GM19099 (cell line): ENCODE measurements at regions not wholly inside any gene's neighbourhood (a gene's known extent, or its start where the extent isn't known, plus 50 kb on each side); places are given as distances from the start of the nearest gene placed in this dataset.

Source experiments
- POLR2A ChIP-seq: IDR thresholded peaks from 3 replicates; pipeline ENCODE4 v1.6.1; 2011; ENCODE audit warnings: low read depth; ENCODE audit not compliant: insufficient read length; ENCODE audit errors: extremely low read depth

DNA sequence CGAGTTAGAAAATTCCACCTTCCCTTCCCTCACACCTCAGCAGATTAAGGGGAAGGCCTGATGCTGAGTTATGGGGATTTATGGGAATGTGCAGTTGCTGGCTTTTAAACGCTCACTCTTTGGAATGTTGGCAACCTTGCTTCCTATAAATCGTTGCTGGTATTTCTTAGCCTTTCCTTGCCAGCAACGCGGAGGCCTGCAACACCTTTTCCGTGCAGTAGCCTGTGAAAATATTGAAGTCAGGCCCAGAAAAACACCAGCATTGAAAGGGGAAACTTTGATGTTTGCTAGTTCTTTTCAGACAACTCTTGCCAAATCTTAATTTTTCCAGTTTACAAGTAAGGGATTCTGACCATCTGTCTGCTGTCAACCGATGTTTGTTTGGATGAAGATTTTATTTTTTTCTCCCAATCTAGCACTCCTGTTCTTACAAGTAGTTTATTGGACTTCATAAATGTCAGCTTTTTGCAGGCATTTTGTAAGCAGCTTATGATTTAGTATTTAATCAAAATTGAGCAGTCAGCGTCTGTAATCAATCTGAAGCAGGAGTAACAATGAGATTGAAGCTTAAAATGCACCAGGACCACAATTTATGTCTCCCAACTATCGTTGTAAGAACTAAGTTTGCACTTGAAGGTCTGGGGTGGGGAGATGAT, 251.0 kb downstream of the RPLP1 start:
- TF ChIP-seq POLR2A = no peak

DNA sequence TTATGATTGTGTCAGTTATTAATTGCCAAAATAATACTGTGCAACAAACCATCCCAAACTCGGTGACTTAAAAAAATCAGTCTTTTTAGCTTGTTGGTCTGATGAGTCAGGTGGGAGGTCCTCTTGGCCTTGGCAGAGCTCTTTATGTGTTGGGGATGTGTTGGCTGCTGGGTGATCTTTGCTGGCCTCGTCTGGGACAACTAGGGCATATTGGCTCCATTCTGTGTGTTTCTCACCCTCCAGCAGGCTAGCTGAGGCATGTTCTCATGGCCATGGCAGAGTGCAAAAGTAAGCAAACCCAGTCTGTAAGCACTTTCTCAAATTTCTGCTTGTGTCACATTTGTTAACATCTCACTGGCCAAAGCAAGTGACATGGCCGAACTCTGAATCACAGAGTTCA, 251.6 kb downstream of the RPLP1 start:
- no peak for TF ChIP-seq POLR2A

DNA sequence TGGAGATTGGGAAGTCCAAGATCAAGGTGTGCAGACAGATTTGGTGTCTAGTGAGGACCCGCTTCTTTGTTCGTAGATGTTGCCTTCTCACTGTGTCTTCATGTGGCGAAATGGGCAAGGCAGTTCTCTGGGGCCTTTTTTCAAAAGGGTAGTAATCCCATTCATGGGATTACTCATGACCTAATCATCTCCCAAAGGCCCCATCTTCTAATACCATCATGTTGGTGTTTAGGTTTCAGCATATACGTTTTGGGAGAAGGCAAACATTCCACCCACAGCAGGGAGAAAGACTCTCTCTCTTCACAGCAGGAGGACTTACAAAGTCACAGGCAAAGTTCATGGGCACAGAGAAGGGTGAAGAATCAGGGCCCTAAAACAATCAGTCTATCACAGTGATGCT, 252.1 kb downstream of the RPLP1 start:
- TF ChIP-seq POLR2A = no peak

DNA sequence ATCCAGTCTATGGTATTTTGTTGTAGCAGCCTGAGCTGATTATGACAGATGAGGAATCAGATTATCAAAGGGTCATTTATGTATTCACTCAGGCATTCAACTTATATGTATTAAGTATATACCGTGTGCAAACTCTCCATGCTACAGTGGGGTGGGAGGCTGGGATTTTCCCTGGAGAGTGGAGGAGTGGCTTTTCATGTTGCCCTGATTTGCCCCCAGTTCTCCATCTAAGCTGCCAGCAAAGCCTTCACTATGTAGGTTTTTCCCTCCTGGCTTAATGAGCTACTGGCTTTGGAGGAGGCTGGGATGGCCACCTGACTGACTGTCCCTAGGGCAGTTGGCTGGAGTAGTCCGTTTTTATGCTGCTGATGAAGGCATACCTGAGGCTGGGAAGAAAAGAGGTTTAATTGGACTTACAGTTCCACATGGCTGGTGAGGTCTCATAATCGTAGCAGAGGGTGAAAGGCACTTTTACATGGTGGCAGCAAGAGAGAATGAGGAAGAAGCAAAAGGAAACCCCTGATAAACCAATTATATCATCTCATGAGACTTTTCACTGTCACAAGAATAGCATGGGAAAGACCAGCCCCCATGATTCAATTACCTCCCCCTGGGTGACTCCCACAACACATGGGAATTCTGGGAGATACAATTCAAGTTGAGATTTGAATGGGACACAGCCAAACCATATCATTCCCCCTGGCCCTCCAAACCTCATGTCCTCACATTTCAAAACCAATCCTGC, 253.9 kb downstream of the RPLP1 start:
- no peak for TF ChIP-seq POLR2A

DNA sequence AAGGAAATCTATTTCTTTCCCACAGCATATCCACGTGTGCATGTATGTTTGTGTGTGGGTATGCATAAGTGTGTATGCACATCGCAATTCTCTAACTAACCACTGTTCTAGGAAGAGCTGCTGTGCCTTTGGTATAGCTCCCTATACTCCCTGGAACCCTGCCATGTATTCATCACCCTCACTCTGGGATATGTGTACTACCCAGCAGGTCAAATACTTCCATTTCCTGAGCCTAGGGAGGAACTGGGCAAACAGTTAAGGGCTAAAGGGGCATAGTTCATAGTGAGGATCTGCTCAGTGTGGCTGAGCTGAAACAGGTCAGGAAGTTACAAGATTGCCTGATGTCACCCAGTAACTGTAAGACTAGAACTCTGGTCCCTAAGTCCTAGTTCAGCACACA, 260.4 kb downstream of the RPLP1 start:
- TF ChIP-seq POLR2A = no peak

DNA sequence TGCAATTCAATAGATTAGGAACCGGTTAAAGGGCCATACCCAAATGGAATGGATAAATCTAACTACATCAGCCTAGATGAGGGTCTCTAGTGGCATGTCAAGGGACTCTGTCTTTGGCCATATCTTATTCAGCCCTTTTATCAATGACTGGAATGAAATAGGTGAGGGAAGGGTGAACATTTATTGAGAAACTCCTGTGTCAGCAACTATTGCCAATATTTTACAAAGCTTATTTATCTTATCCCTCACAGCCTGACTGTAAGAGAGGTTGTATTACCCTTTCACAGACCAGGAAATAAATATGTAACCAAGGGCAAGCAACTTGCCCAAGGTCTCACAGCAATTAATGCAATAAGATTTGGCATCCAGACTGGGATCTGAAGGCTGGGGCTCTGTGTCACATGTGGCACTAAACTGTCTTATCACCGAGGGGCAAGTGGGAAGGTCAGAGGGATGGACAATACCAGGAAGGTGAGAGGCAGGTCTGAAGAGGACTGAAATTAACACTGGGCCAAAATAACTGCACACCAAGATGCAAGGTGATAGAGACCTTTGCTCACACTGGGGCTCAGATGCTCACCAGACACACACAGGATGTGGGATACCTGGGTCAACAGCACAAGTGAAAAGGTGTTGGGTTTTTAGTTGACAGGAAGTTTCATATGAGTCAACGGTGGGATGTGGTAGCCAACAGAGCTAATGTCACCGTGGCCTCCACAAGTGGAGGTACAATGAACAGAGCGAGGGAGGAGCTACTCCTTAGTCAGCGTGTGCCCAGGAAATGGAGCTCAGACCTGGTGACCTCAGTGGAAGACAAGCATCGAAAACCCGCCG, 261.3 kb downstream of the RPLP1 start:
- TF ChIP-seq POLR2A = no peak

DNA sequence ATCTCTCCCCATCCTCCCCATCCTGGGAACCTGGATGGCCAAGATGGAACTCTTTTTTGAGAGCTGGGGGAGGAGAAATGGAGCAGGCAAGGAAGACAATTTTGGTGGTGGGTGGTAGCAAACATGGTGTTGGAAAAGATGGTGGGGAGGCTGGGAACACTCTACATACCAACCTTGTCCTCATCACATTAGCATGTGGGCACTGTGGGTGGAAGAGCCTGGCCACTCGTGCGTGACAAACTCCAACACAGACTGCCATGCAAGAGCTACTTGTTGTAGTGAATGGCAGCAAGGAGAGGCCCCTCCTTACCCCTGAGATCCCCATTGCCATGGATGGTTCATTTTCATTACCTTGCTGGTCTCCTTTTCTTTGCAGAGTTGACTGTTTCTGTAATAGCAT, 262.6 kb downstream of the RPLP1 start:
- no peak for TF ChIP-seq POLR2A

DNA sequence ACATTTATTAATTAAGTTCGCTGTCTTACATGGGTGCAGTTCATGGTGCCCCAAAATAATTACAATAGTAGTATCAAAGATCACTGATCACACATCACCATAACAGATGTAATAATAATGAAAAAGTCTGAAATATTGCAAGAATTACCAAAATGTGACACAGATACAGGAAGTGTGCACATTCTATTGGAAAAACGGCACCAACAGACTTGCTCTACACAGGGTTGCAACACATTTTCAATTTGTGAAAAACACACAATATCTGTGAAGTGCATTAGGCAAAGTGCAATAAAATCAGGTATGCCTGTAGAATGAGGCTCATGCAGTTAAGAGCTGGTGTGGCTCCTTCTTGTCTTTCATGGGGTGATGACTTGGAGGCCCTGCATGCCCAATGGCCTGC, 265.8 kb downstream of the RPLP1 start:
- TF ChIP-seq POLR2A = no peak

DNA sequence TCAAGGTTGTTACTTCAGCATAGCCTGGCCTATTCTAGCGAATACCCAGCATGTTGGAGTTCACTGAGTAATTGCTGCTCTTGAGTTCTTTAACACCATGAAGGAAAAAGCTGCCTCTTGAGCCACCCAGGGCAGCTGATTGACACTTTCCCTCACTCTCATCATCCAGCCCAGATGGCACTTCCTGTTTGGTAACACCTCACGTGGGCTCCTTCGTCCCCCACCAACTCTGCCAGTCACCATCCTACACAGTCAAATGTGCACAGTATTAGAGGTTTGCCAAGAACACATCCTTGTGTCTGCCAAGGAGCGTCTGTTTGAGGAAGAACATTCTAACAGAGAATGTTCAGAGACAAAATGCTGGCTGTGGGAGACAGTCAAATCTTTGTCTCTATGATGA, 266.3 kb downstream of the RPLP1 start:
- TF ChIP-seq POLR2A = no peak

DNA sequence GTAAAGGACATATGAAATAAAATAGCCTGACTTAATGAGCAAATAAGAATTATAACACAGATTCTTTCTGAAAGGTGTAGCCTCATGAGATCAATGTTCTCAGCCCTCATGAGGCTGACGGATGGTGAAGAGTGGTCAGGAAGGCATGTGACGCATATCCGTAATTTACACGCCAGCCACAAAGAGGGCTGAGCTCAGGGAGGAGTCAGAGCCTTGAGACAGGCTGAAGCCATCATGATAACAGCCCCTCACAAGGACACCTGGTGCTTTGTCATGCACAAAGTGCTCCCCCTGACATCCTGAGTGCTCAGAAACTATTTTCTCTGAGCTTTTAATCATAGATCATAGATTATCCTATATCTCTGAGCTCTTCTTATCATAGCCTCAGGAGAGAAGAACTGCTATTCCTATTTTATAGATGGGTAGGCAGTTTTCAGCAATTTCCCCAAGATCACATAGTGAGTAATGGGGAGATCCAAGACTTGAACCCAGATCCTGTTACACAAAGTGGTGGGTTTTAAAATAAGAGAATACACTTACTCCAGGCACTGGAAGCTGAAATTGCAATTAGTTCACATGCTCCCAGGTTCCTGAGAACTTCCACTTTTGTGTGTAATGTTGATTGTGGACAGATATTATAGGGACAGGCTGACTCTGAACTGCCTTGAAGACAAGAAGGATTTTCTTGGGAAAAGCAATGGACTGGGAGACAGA, 267.1 kb downstream of the RPLP1 start:
- no peak for TF ChIP-seq POLR2A

DNA sequence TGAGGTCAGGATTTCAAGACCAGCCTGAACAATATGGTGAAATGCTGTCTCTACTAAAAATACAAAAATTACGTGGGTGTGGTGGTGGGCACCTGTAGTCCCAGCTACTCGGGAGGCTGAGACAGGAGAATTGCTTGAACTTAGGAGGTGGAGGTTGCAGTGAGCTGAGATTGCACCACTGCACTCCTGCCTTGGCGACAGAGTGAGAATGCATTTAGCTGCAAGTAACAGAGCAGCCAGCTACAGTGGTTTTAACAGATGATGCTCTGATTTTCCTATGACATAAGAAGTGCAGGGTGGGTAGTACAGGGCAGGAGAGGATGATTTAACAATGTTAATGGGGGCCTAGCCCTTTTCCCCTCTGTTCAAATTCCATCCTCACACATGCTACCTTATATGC, 267.9 kb downstream of the RPLP1 start:
- no peak for TF ChIP-seq POLR2A

DNA sequence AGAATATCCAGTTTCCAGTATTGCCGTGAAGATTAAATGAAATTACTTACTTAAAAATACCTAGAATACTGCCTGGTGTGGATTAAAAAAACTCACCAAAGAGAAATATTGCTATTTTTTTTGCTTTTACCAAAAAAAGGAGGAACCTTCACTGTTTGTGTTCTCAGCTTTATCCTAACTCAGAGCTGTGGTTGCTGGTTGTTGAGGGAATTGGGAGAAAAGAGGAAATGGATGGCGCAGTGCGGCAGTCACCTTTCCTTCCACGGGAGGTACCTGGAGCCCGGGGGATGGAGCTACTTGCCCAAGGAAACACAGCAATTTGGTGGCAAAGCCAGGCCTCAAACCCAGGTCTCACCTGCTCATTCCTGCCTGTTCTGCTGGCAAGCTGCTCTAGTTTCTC, 270.3 kb downstream of the RPLP1 start:
- TF ChIP-seq POLR2A = no peak

DNA sequence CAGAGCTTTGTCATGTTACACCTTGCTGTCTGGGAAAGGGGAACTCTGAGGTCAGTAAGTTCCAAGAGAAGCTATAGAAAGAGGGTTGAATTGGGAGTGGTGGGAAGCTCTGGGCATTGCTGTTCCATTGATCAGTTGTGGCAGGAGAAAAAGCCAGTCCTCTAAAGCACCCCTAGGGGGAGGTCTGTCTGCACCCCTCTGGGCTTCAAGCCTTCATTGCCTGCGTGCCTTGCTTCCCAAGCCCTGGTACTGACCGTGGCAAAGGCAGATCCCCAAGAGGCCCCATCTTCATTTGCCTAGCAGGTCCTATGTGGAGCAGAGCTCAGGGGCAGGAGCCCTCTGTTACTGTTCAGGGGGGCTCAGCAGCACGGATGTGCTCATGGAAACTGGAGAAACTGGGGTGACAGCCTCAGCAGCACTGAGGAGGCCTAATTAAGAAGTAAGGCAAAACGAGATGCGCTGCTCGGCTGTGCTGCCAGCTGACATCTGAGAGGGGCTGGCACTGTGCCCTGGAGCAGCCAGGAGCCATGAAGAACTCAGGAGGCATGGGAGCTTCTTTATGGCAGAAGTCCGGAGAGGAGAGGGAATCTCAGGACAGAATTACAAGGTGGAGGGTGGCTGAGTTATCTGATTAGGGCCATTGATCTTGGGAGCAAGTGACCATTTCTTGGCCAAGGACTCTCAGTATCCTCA, 270.9 kb downstream of the RPLP1 start:
- TF ChIP-seq POLR2A = no peak

DNA sequence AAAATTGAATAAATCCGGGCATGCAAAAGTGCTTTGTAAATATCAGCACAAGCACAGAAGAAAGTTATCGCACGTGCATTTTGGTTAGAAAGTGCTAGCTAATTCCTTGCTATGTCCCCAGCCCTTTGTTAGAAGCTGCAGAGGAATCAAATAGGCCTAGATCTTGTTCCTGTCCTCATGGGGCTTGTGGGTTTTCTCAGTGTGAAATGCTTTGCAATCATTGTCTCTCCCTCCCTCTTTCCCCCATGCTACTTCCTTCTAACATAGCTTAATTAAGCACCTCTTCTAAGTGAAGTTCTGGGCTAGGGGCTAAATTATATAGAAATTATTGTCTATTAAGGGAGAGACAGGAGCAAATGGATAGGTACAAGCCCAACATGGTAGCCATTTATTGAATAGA, 271.7 kb downstream of the RPLP1 start:
- TF ChIP-seq POLR2A = no peak

DNA sequence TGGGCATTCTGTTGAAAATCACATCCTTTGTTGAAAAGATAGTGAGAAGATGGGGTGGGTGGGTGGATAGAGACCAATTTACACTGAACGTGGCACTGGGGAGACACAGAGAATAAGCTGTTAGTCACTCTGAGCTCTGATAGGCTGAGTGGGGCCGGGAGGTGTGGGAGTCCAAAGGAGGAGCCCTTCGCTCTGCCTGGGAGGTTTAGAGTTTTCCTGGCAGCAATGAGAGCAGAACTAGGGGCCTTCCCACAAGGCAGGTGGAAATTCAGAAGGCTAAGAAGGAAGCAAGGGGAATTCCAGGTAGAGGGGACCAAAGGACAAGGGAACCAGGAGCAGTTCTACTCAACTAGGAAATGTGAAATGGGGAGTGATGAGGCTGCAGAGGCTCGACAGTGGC, 272.7 kb downstream of the RPLP1 start:
- TF ChIP-seq POLR2A = no peak

DNA sequence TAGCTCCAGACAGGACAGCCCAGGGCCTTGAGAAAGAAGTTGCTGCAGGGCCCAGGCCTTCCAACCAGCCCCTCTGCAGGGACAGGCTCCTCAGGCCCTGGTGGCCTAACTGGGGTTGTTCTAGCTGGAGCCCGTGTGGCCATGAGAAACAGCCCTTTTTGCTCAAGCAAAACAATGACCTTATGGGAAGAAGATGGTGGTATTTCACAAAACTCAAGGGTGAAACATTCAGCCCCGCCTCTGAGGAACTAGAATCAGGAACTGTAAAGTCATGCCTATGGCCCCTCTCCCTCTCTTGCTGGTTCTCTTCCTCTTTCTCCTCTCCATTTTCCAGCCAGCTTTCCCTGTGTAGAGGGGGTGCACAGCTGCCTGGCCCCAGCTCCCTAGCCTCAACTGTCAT, 273.3 kb downstream of the RPLP1 start:
- no peak for TF ChIP-seq POLR2A
